Neural progenitor cell (in vitro differentiated cells): ENCODE measurements at regions not wholly inside any gene's neighbourhood (a gene's known extent, or its start where the extent isn't known, plus 50 kb on each side); places are given as distances from the start of the nearest gene placed in this dataset.

Experiments
- DNase-seq: peaks from one replicate; pipeline ENCODE4 v3.0.0-alpha.2; 2016; ENCODE audit warnings: low spot score
- H2AFZ ChIP-seq: fragments of 200-600 bp; sonication (generic); replicated peaks from 2 replicates; pipeline ENCODE4 v1.6.1; 2016; ENCODE audit warnings: antibody characterized with exemption
- H3F3A ChIP-seq: fragments of 200-600 bp; sonication (generic); 2 replicates; pipeline ENCODE4 v1.6.1; 2016; ENCODE audit warnings: antibody characterized with exemption, low read depth
- H3K27ac ChIP-seq: fragments of 200-600 bp; sonication (generic); 2 replicates; pipeline ENCODE4 v1.5.1; 2016; ENCODE audit warnings: mild to moderate bottlenecking
- H3K27me3 ChIP-seq: fragments of 200-600 bp; sonication (generic); 2 replicates; pipeline ENCODE4 v1.6.1; 2016; ENCODE audit warnings: mild to moderate bottlenecking, moderate library complexity
- H3K36me3 ChIP-seq: fragments of 200-600 bp; sonication (generic); 2 replicates; pipeline ENCODE4 v1.5.1; 2016
- H3K4me1 ChIP-seq: fragments of 200-600 bp; sonication (generic); 2 replicates; pipeline ENCODE4 v1.6.1; 2016; ENCODE audit warnings: mixed run types
- H3K4me2 ChIP-seq: fragments of 200-600 bp; sonication (generic); 2 replicates; pipeline ENCODE4 v1.6.1; 2016
- H3K4me3 ChIP-seq: fragments of 200-600 bp; sonication (generic); 2 replicates; pipeline ENCODE4 v1.5.1; 2016
- H3K79me2 ChIP-seq: fragments of 200-600 bp; sonication (generic); 2 replicates; pipeline ENCODE4 v1.6.1; 2016; ENCODE audit warnings: low read depth
- H3K9ac ChIP-seq: fragments of 200-600 bp; sonication (generic); 2 replicates; pipeline ENCODE4 v1.6.1; 2016
- H3K9me3 ChIP-seq: fragments of 200-600 bp; sonication (generic); 2 replicates; pipeline ENCODE4 v1.5.1; 2016; ENCODE audit warnings: low read depth
- H4K20me1 ChIP-seq: fragments of 200-600 bp; sonication (generic); 2 replicates; pipeline ENCODE4 v1.6.1; 2016; ENCODE audit warnings: low read depth
- H3K27ac Mint-ChIP-seq: 3 replicates; pipeline ENCODE4 v1.8.0; 2021; ENCODE audit warnings: mixed read lengths
- H3K27me3 Mint-ChIP-seq: 2 replicates; pipeline ENCODE4 v1.8.0; 2022; ENCODE audit warnings: low read depth, mild to moderate bottlenecking, inconsistent platforms, moderate library complexity, mixed read lengths; ENCODE audit not compliant: insufficient read depth
- H3K36me3 Mint-ChIP-seq: 3 replicates; pipeline ENCODE4 v1.8.0; 2021; ENCODE audit warnings: mixed read lengths
- H3K4me1 Mint-ChIP-seq: 3 replicates; pipeline ENCODE4 v1.8.0; 2021; ENCODE audit warnings: mixed read lengths
- H3K4me3 Mint-ChIP-seq: 3 replicates; pipeline ENCODE4 v1.8.0; 2021; ENCODE audit warnings: mild to moderate bottlenecking, moderate library complexity, mixed read lengths
- H3K9me3 Mint-ChIP-seq: 3 replicates; pipeline ENCODE4 v1.8.0; 2020; ENCODE audit warnings: mixed read lengths
- CTCF ChIP-seq: fragments of 200-600 bp; sonication (generic); IDR thresholded peaks from 2 replicates; pipeline ENCODE4 v1.5.1; 2017; ENCODE audit warnings: antibody characterized with exemption, mild to moderate bottlenecking
- EZH2 ChIP-seq: fragments of 200-600 bp; sonication (generic); IDR thresholded peaks from 2 replicates; pipeline ENCODE4 v1.6.1; 2017; ENCODE audit warnings: antibody characterized with exemption, mild to moderate bottlenecking, moderate library complexity
- EZH2phosphoT487 ChIP-seq: fragments of 200-600 bp; sonication (generic); IDR thresholded peaks from 2 replicates; pipeline ENCODE4 v1.6.1; 2017; ENCODE audit warnings: antibody characterized with exemption

GRCh38 chr7:85412912-85413311, 226.1 kb upstream of the SEMA3D start:
- no peak overlapping the region for H3K4me3 Mint-ChIP-seq
- Histone ChIP-seq H3K27ac (no peak overlapping the region), H3K27me3 (no peaks in the 10 kb centered on the region), H3K4me3 (no peak overlapping the region), H3F3A (no peaks in the 10 kb centered on the region), H3K4me1 (no peaks in the 10 kb centered on the region), H3K9me3 (no peaks in the 10 kb centered on the region), H3K36me3 (no peaks in the 10 kb centered on the region), H3K79me2 (no peaks in the 10 kb centered on the region), H4K20me1 (no peaks in the 10 kb centered on the region), H3K4me2 (no peak overlapping the region), H2AFZ (no peak overlapping the region), H3K9ac (no peak overlapping the region)
- H3K27ac Mint-ChIP-seq, result no peak overlapping the region
- H3K9me3 Mint-ChIP-seq, result no peaks in the 10 kb centered on the region
- no peaks in the 10 kb centered on the region for H3K27me3 Mint-ChIP-seq
- TF ChIP-seq EZH2, result no peak
- TF ChIP-seq CTCF, result no peak
- TF ChIP-seq EZH2phosphoT487, result no peak
- no peaks in the 10 kb centered on the region for H3K36me3 Mint-ChIP-seq
- no peaks in the 10 kb centered on the region for H3K4me1 Mint-ChIP-seq
- DNase-seq, result no peak

- Histone ChIP-seq H2AFZ (no peak overlapping the region), H3K36me3 (no peaks in the 10 kb centered on the region)
Observed at GRCh38 chr7:85407391-85407790, 220.5 kb upstream of the SEMA3D start.

DNA sequence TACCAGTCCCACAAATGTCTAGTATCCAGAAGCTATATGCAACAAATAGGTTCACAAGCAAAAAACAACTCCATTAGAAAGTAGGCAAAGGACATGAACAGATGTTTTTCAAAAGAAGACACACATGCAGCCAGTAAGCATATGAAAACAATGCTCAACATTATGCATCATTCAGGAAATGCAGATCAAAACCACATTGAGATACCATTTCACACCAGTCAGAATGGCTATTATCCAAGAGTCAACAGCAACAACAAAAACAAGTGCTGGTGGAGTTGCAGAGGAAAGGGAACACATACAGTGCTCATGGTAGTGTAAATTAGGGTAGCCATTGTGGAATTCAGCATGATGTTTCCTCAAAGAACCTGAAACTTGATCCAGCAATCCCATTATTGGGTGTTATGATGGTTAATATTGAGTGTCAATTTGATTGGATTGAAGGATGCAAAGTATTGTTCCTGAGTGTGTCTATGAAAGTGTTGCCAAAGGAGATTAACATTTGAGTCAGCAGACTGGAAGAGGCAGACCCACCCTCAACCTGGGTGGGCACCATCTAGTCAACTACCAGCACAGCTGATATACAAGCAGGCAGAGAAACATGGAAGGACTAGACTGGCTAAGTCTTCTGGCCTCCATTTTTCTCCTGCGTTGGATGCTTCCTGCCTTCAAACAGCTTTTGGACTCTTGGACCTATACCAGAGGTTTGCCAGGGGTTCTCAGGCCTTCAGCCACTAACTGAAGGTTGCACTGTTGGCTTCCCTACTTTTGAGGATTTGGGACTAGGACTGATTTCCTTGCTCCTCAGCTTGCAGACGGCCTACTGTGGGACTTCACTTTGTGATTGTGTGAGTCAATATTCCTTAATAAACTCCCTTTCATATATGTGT, 218.4 kb upstream of the SEMA3D start:
- no peak overlapping the region for H3K4me3 ChIP-seq
- no peak overlapping the region for H3K4me2 ChIP-seq
- H3K27me3 ChIP-seq, result no peaks in the 10 kb centered on the region
- no peaks in the 10 kb centered on the region for H3K9me3 ChIP-seq
- H3K27ac ChIP-seq, result no peak overlapping the region
- H2AFZ ChIP-seq, result no peak overlapping the region
- H3K27me3 Mint-ChIP-seq, result no peaks in the 10 kb centered on the region
- no peaks in the 10 kb centered on the region for H3K36me3 Mint-ChIP-seq
- H3K36me3 ChIP-seq, result no peaks in the 10 kb centered on the region
- no peaks in the 10 kb centered on the region for H3K79me2 ChIP-seq
- H3K9ac ChIP-seq, result no peak overlapping the region
- no peaks in the 10 kb centered on the region for H4K20me1 ChIP-seq
- H3K4me1 ChIP-seq, result no peaks in the 10 kb centered on the region
- H3K4me1 Mint-ChIP-seq, result no peaks in the 10 kb centered on the region
- TF ChIP-seq CTCF (no peak), EZH2phosphoT487 (no peak), EZH2 (no peak)
- H3K4me3 Mint-ChIP-seq, result no peak overlapping the region
- no peak overlapping the region for H3K27ac Mint-ChIP-seq
- H3K9me3 Mint-ChIP-seq, result no peaks in the 10 kb centered on the region
- no peak for DNase-seq
- H3F3A ChIP-seq, result no peaks in the 10 kb centered on the region

More at GRCh38 chr7:85407391-85407790, 220.5 kb upstream of the SEMA3D start:
- no peak overlapping the region for H3K27ac Mint-ChIP-seq
- no peaks in the 10 kb centered on the region for H3K36me3 Mint-ChIP-seq
- Histone ChIP-seq H3K79me2 (no peaks in the 10 kb centered on the region), H3K27me3 (no peaks in the 10 kb centered on the region), H3F3A (no peaks in the 10 kb centered on the region), H3K4me2 (no peak overlapping the region), H3K9me3 (no peaks in the 10 kb centered on the region), H3K27ac (no peak overlapping the region), H3K4me3 (no peak overlapping the region), H4K20me1 (no peaks in the 10 kb centered on the region), H3K9ac (no peak overlapping the region), H3K4me1 (no peaks in the 10 kb centered on the region)
- no peak overlapping the region for H3K4me3 Mint-ChIP-seq
- no peaks in the 10 kb centered on the region for H3K9me3 Mint-ChIP-seq
- TF ChIP-seq EZH2phosphoT487 (no peak), CTCF (no peak), EZH2 (no peak)
- DNase-seq, result no peak
- H3K4me1 Mint-ChIP-seq, result no peaks in the 10 kb centered on the region
- no peaks in the 10 kb centered on the region for H3K27me3 Mint-ChIP-seq
